ENCODE measurements at regions not wholly inside any gene's neighbourhood (a gene's known extent, or its start where the extent isn't known, plus 50 kb on each side); places are given as distances from the start of the nearest gene placed in this dataset.

DNA sequence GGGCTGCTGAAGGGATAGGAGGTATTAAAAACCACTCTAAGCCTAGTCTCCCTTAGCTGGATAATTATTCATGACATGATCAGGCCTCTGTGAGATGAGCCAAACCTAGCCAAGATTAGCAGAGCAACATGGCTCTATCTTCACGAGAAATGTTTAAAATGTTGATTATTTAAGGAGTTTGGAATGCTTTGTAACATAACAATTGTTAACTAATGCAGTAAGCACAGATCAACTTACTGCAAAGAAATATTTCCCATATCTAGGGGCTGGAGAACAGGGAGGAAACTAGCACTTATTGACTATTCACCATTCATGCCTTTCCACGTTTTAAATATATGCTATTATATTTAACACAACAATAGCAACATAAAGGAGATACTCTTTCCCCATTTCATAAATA, 833.7 kb upstream of the CHAC2 start:
- TF ChIP-seq, protein P1, sequence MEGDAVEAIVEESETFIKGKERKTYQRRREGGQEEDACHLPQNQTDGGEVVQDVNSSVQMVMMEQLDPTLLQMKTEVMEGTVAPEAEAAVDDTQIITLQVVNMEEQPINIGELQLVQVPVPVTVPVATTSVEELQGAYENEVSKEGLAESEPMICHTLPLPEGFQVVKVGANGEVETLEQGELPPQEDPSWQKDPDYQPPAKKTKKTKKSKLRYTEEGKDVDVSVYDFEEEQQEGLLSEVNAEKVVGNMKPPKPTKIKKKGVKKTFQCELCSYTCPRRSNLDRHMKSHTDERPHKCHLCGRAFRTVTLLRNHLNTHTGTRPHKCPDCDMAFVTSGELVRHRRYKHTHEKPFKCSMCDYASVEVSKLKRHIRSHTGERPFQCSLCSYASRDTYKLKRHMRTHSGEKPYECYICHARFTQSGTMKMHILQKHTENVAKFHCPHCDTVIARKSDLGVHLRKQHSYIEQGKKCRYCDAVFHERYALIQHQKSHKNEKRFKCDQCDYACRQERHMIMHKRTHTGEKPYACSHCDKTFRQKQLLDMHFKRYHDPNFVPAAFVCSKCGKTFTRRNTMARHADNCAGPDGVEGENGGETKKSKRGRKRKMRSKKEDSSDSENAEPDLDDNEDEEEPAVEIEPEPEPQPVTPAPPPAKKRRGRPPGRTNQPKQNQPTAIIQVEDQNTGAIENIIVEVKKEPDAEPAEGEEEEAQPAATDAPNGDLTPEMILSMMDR (IDR thresholded peaks at IDR 0.05; ENCODE audit: insufficient read depth, low read length, poor library complexity, severe bottlenecking): no peak
- Histone ChIP-seq H3K27me3 (ENCODE audit: control insufficient read depth, insufficient read depth, low read length) (no peaks in the 10 kb centered on the region), H3K36me3 (ENCODE audit: control insufficient read depth, insufficient read depth, low read length) (no peaks in the 10 kb centered on the region), H3K4me3 (ENCODE audit: low read depth, low read length) (no peak overlapping the region)
- DNase-seq (ENCODE audit: low read depth): no peak

- no peaks in the 10 kb centered on the region for H3K36me3 ChIP-seq (ENCODE audit: control insufficient read depth, insufficient read depth, low read length)
- TF ChIP-seq, protein P1 (IDR thresholded peaks at IDR 0.05; ENCODE audit: insufficient read depth, low read length, poor library complexity, severe bottlenecking): no peak
- no peak for DNase-seq (ENCODE audit: low read depth)
- no peak overlapping the region for H3K4me3 ChIP-seq (ENCODE audit: low read depth, low read length)
- no peaks in the 10 kb centered on the region for H3K27me3 ChIP-seq (ENCODE audit: control insufficient read depth, insufficient read depth, low read length)
These were observed 835.9 kb upstream of the CHAC2 start for GRCh38 chr2:52931660-52932059.

- TF ChIP-seq, protein P1 (IDR thresholded peaks at IDR 0.05; ENCODE audit: insufficient read depth, low read length, poor library complexity, severe bottlenecking): no peak
- no peak overlapping the region for H3K4me3 ChIP-seq (ENCODE audit: low read depth, low read length)
- no peaks in the 10 kb centered on the region for H3K36me3 ChIP-seq (ENCODE audit: control insufficient read depth, insufficient read depth, low read length)
- no peaks in the 10 kb centered on the region for H3K27me3 ChIP-seq (ENCODE audit: control insufficient read depth, insufficient read depth, low read length)
- no peak for DNase-seq (ENCODE audit: low read depth)
These were observed 838.2 kb upstream of the CHAC2 start for GRCh38 chr2:52929412-52929811.

DNA sequence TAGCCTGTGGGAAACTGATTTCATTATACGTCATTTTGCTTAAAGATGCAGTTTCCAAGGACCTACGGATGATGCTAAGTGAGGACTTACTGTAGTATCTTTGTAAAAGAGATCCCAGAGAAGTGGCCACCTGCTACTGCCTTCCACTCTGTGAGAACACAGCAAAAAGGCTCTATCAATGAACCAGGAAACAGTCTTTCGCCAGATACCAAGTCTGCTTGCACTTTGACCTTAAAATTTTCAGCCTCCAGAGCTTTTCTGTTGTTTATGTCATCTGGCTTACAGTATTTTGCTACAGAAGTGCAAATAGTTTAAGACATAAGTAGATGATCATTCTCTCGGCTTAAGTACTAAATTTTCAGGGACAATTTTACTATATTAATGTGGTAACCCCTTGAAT, 847.9 kb upstream of the CHAC2 start:
- TF ChIP-seq, protein P1 (IDR thresholded peaks at IDR 0.05; ENCODE audit: insufficient read depth, low read length, poor library complexity, severe bottlenecking): no peak
- no peaks in the 10 kb centered on the region for H3K27me3 ChIP-seq (ENCODE audit: control insufficient read depth, insufficient read depth, low read length)
- DNase-seq (ENCODE audit: low read depth): no peak
- H3K36me3 ChIP-seq (ENCODE audit: control insufficient read depth, insufficient read depth, low read length): no peaks in the 10 kb centered on the region
- no peak overlapping the region for H3K4me3 ChIP-seq (ENCODE audit: low read depth, low read length)

DNA sequence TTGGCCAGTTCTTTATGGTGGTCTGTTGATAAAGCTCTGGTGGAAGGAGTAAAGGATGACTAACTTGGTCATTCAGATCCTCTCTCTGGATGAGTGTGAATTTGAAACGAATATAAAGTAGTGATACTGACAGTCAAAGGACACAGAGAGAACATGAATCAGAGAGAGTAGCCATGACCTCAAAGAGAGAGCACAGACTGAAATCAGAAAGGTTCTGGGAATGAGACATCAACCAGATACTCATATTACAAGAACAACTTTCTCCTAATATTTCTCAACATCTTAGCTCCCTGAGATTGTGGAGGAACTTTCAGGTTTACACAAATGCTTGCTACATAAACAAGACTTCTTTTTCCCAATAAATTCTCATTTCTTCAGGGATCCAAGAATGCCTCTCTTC, 849.1 kb upstream of the CHAC2 start:
- Histone ChIP-seq H3K36me3 (ENCODE audit: control insufficient read depth, insufficient read depth, low read length) (no peaks in the 10 kb centered on the region), H3K27me3 (ENCODE audit: control insufficient read depth, insufficient read depth, low read length) (no peaks in the 10 kb centered on the region), H3K4me3 (ENCODE audit: low read depth, low read length) (no peak overlapping the region)
- peak; percentile 7 for DNase-seq (ENCODE audit: low read depth)
- TF ChIP-seq, protein P1 (IDR thresholded peaks at IDR 0.05; ENCODE audit: insufficient read depth, low read length, poor library complexity, severe bottlenecking): no peak

GRCh38 chr2:52916981-52917380, 850.6 kb upstream of the CHAC2 start:
- no peaks in the 10 kb centered on the region for H3K27me3 ChIP-seq (ENCODE audit: control insufficient read depth, insufficient read depth, low read length)
- H3K4me3 ChIP-seq (ENCODE audit: low read depth, low read length): no peak overlapping the region
- TF ChIP-seq, protein P1 (IDR thresholded peaks at IDR 0.05; ENCODE audit: insufficient read depth, low read length, poor library complexity, severe bottlenecking): no peak
- H3K36me3 ChIP-seq (ENCODE audit: control insufficient read depth, insufficient read depth, low read length): no peaks in the 10 kb centered on the region
- DNase-seq (ENCODE audit: low read depth): no peak
